Testis (tissue), 2 donors: ENCODE measurements at regions not wholly inside any gene's neighbourhood (a gene's known extent, or its start where the extent isn't known, plus 50 kb on each side); places are given as distances from the start of the nearest gene placed in this dataset.

ENCODE experiments used
- DNase-seq: peaks from one replicate; pipeline ENCODE4 v3.0.0-alpha.2; 2019
- H3K27ac ChIP-seq, 2 donors: fragments of 200-600 bp; sonication (generic); one replicate each; pipeline ENCODE4 v1.5.1; 2019
- H3K27me3 ChIP-seq: fragments of 200-600 bp; sonication (generic); one replicate; pipeline ENCODE4 v1.5.1; 2019
- H3K36me3 ChIP-seq: fragments of 200-600 bp; sonication (generic); one replicate; pipeline ENCODE4 v1.5.1; 2017; ENCODE audit warnings: low read depth; ENCODE audit errors: missing control alignments
- H3K4me1 ChIP-seq: fragments of 200-600 bp; sonication (generic); one replicate; pipeline ENCODE4 v1.5.1; 2019
- H3K4me3 ChIP-seq, 2 donors: fragments of 200-600 bp; sonication (generic); one replicate each; pipeline ENCODE4 v1.5.1; 2017 to 2019
- H3K9me3 ChIP-seq: fragments of 200-600 bp; sonication (generic); one replicate; pipeline ENCODE4 v1.5.1; 2017
- POLR2A ChIP-seq: fragments of 450-650 bp; IDR thresholded peaks from one replicate; pipeline ENCODE4 v1.6.1; 2017; ENCODE audit warnings: antibody characterized with exemption, mild to moderate bottlenecking, moderate library complexity
- WGBS, 2 donors: methylation state at CpG; one replicate each; pipeline ENCODE4 v1.1.5; 2018; 5-methylcytosine and 5-hydroxymethylcytosine counted together
- intact Hi-C: fragments of 100-400 bp; cut with DNase I; formaldehyde crosslinking; loops from one replicate; pipeline ENCODE4 v1.15.1; 2023; ENCODE audit warnings: low total_unique reads
- TF ChIP-seq, protein P1 (sequence below), 3 experiments: fragments of 450-650 bp in 2 of 3; fragments of 200-600 bp in 1 of 3; sonication (generic) in 1 of 3; IDR thresholded peaks; one replicate each; pipeline ENCODE4 v1.5.1; 2016 to 2019; ENCODE audit warnings: antibody characterized with exemption in 3 of 3, mild to moderate bottlenecking in 2 of 3, moderate library complexity in 1 of 3

DNA sequence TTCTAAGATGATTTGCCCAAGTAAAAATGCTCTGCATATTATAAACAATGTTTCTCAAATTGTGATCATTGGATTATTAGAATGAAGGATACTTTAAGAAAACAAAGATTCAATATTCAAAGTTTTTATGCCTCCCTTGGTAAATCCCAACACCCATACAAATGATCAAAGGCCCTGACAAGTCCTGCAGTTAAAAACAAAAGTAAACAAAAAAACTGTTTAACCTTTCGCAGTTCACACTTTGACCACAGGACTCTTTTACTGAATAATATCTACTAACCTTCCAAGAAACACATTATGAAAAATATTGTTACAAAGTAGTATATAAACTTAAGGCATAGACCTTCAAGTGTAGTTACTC is 365.9 kb upstream of the ZFHX3 start:
- intact Hi-C loops = no loop called here
- 97 to 98% methylated on average over 1 of the region's 1 CpG for WGBS, 2 donors
- no peaks in the 10 kb centered on the region for H3K27me3 ChIP-seq
- H3K36me3 ChIP-seq = no peaks in the 10 kb centered on the region
- DNase-seq = no peak
- TF ChIP-seq, protein P1, sequence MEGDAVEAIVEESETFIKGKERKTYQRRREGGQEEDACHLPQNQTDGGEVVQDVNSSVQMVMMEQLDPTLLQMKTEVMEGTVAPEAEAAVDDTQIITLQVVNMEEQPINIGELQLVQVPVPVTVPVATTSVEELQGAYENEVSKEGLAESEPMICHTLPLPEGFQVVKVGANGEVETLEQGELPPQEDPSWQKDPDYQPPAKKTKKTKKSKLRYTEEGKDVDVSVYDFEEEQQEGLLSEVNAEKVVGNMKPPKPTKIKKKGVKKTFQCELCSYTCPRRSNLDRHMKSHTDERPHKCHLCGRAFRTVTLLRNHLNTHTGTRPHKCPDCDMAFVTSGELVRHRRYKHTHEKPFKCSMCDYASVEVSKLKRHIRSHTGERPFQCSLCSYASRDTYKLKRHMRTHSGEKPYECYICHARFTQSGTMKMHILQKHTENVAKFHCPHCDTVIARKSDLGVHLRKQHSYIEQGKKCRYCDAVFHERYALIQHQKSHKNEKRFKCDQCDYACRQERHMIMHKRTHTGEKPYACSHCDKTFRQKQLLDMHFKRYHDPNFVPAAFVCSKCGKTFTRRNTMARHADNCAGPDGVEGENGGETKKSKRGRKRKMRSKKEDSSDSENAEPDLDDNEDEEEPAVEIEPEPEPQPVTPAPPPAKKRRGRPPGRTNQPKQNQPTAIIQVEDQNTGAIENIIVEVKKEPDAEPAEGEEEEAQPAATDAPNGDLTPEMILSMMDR (IDR thresholded peaks at IDR 0.05) = no peak
- TF ChIP-seq POLR2A = no peak
- no peak overlapping the region for H3K27ac ChIP-seq
- H3K4me1 ChIP-seq = no peaks in the 10 kb centered on the region
- H3K4me3 ChIP-seq = no peak overlapping the region
- no peaks in the 10 kb centered on the region for H3K9me3 ChIP-seq

DNA sequence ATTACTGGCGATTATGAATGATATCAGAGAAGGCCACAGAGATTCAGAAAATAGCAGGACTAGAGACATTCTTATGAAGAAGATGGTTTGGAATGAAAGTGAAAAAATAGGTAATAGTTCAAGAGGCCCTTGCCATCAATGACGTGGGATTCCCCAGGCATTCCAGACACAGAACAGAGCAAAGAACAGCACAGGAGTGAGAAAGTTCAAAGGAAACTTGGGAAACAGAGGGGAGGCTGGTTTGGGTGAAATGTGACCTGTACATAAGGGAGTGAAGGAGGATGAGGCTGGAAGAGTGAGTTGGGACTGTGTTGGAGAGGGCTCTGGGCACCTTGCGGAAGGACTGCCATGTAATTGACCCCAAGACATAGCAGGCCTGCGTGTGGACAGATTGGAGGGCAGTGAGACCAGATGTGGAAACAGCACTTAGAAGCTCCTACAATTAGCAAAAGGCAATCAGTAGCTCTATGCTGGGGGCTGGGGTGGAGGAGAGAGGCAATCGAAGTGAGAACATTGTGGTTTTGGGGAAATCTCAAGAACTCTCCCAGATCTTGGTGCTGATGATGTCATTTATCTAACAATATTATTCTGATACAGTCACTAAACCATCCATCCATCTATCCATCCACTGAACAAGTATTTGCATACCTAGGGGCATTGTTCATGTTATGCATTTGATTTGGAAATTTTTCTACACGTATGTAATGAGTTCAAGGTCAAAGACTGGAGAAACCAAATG is 365.3 kb upstream of the ZFHX3 start:
- Histone ChIP-seq H3K4me3 (no peak overlapping the region), H3K9me3 (no peaks in the 10 kb centered on the region), H3K27ac (no peak overlapping the region), H3K36me3 (no peaks in the 10 kb centered on the region), H3K4me1 (no peaks in the 10 kb centered on the region), H3K27me3 (no peaks in the 10 kb centered on the region)
- 78 to 79% methylated on average over 6 of the region's 6 CpGs for WGBS, 2 donors
- intact Hi-C loops = no loop called here
- no peak for DNase-seq
- no peak for TF ChIP-seq POLR2A
- TF ChIP-seq, protein P1 (IDR thresholded peaks at IDR 0.05) = no peak

DNA sequence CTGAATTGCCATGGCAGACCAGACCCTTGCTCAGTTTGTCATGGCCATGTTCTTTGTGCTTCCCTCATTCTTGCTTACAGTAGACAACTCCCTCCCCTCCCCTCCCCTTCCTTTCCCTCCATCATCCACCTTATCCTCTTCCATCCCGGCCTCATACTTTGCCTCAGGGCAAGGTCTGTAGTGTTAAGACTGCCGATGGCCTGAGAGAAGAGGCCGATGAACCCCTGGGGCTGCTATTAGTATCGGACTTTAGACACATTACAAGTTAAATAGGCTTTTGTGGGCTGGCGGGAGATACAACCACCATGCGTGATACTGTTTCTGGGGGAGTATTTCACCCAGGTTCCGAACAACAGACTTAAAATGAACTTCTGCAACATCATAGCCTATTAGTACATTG is 364.5 kb upstream of the ZFHX3 start:
- TF ChIP-seq POLR2A = no peak
- TF ChIP-seq, protein P1 (IDR thresholded peaks at IDR 0.05) = no peak
- Histone ChIP-seq H3K27ac (no peak overlapping the region), H3K4me3 (no peak overlapping the region), H3K9me3 (no peaks in the 10 kb centered on the region), H3K36me3 (no peaks in the 10 kb centered on the region), H3K4me1 (no peaks in the 10 kb centered on the region), H3K27me3 (no peaks in the 10 kb centered on the region)
- intact Hi-C loops = no loop called here
- WGBS, 2 donors = 95 to 96% methylated on average over 7 of the region's 7 CpGs
- no peak for DNase-seq

DNA sequence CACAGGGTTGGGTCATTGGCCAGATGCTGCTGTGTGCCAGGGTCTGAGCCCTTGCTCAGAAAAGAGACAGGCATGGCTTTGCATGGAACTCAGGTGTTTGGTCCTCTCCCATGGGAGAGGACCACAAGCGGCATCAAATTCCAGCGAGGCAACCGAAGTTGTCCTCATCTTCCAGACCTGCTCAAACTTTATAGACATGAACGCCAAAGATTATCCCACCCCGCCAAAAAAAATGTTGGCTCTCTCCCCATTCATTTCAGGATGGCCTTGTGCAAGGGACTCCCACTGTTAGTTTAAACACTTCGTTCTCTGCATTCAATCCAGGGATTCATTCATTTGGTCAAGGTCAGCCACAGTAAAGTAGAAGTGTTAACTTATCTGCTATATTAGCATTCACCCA is 360.8 kb upstream of the ZFHX3 start:
- no peak for DNase-seq
- TF ChIP-seq, protein P1 (IDR thresholded peaks at IDR 0.05) = no peak
- no peak for TF ChIP-seq POLR2A
- Histone ChIP-seq H3K9me3 (no peaks in the 10 kb centered on the region), H3K4me3 (no peak overlapping the region), H3K27me3 (no peaks in the 10 kb centered on the region), H3K4me1 (no peaks in the 10 kb centered on the region), H3K27ac (no peak overlapping the region), H3K36me3 (no peaks in the 10 kb centered on the region)
- WGBS, 2 donors = 37 to 47% methylated on average over 5 to 6 of the region's 6 CpGs
- intact Hi-C loops = no loop called here

DNA sequence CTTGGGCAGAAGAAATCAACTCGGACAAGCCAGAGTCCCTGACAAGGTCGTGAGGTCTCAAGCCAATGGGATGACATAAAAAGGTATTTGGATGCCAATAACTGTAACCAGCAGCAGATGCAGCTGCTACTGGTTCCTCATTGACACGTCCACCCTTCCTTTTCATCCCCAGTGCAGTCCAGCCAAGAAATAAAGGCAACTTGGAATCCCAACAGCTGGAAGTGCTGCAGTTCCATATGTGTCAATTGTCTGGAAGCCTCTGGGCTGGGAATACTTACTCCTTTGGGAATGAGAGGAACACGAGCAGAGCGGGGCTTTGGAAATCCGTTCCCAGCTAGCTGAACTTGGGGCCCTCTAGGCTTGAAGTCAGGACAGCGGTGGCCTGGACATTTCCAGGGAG is 360.4 kb upstream of the ZFHX3 start:
- intact Hi-C loops = no loop called here
- TF ChIP-seq POLR2A = no peak
- TF ChIP-seq, protein P1 (IDR thresholded peaks at IDR 0.05) = no peak
- no peaks in the 10 kb centered on the region for H3K4me1 ChIP-seq
- DNase-seq = no peak
- H3K9me3 ChIP-seq = no peaks in the 10 kb centered on the region
- H3K27ac ChIP-seq = no peak overlapping the region
- no peak overlapping the region for H3K4me3 ChIP-seq
- H3K27me3 ChIP-seq = no peaks in the 10 kb centered on the region
- WGBS, 2 donors = 49 to 65% methylated on average over 7 of the region's 7 CpGs
- no peaks in the 10 kb centered on the region for H3K36me3 ChIP-seq
